ENCODE measurements at regions not wholly inside any gene's neighbourhood (a gene's known extent, or its start where the extent isn't known, plus 50 kb on each side); places are given as distances from the start of the nearest gene placed in this dataset.

DNA sequence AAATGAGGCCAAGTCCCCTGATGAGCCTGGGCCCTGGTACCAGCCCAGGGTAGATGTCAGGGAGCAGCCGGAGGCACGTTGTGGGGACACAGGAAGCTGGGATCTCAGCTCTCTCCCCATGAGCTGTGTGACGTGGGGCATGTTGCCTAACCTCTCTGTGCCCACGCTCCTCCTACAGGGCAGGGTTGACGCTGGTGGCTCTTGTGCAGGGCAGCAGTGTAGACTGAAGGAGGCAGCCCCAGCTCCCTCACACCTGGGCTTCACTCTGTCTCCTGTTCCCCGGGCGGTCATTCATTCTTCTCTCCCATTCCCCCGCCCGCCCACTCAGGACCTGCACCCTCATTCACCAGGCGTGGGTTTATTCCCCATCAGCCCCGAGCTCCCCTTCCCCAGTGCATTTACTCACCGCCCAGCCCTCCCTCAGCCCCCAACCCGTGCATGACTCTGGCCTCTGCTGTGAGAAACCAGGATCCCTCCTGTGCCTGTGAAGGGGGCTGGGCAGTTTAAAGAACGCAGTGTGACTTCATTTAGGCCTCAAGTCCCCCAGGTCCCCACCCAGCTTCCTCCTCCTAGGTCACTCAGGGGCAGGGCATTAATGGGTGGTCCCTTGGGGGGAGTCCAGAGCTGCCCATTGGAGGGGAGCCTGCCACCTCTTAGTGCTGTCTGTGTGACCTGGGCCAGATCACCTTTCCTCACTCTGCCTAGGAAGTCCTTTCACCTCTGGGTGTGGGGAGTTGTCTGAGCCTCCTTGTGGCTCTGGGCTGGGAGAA lies 285.7 kb downstream of the PTPRU start:
- TF ChIP-seq CTCF (IDR thresholded peaks at IDR 0.05) (no peak), POLR2A (IDR thresholded peaks at IDR 0.05) (no peak)

Data from ovary (tissue), 3 donors.